ENCODE measurements at regions not wholly inside any gene's neighbourhood (a gene's known extent, or its start where the extent isn't known, plus 50 kb on each side); places are given as distances from the start of the nearest gene placed in this dataset.
A peak's percentile ranks its signal among the peaks of the same experiment; 100 is the strongest.

DNA sequence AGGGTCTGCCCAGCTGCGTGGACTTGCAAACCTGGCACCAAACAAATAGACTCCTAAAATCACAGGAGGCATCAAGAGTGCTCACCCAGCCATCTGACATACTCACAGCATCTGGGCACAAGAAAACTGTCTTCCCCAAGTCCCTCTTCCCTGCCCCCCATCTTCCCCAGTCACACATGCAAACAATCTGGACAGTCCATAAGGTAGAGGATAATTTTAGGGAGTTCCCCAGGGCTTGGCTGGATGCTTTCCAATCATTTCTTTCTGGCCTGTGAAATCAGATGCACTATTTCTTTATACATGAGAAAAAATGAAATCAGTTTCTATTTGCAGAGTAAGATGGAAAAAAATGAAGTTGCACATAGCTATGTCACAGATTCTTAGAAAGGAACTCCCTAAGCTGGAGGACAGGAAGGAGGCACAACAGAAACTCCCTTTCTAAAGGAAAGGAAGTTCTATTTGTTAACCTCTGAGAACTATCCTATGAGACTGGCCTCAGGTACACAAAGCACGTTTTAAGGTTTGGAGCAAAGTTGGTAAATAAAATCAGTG, 342.3 kb downstream of the HNRNPD start:
- no peak for DNase-seq (ENCODE audit: low spot score)

DNA sequence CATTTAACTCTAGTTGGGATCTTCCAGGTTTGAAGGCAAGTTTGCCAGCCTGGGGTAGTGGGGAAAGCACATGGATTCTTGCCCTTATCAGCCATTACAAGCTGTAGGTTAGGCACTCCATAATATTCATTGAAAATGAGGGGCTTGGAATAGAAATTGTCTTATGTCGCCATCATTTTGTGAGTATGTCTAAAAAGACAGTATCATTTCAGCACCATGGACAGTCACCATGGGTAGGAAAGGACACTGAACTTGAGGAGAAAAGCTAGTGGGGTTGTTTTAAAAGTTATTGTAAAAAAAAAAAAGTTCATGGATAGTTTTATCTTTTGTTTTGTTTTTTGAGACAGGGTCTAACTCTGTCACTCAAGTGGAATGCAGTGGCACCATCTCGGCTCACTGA, 356.1 kb downstream of the HNRNPD start:
- peak; percentile 43 for DNase-seq (ENCODE audit: low spot score)

DNA sequence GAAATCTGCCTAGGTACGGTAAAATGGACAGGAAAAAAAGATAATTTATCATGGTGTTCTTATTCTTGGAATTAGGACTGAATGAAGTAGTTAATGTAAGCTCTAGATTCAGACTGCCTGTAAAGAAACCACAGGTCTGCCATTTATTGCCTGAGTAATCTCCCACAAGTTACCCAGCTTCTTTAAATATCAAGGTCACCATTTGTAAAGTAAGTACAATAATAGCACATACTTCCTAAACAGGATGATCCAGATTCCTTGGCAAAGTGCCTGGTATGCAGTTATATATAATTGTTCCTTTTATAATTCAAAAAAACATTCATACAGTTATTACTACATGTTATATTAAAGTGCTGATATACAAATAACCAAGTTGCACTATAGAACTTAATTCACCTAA, 368.6 kb downstream of the HNRNPD start:
- DNase-seq (ENCODE audit: low spot score), result peak; percentile 39

DNA sequence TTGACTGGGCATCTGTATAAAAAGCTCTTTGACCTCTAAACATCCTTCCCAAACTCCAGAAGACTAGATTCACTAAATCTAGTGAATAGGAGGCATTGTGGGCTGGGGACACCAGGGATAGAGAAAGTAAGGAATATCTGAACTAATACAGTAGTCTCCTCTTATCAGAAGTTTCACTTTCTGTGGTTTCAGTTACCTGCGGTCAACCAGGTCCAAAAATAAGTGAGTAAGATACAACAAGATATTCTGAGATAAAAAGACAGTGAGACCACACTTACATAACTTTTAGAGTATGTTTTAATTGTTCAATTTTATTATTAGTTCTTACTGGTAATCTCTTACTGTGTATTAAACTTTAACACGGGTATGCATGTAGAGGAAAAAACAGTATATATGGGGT, 376.5 kb downstream of the HNRNPD start:
- DNase-seq (ENCODE audit: low spot score), result no peak

DNA sequence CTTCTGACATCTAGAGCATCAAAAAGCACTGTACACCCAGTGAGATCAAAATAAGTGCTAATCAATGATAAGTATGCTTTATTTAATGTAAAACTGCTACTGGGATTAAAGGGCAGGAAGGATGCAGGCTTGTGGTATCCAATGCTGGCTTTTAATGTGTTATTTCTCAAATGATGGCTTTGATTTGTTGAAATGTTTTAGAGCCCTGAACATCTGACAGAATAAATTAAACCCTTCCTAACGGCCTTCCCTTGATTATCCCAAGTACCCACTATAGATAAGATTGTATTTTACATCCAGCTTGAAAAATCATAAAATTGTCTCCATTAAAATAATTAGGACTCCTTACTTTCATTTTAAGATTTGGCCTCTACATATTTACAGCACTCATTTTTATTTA, 382.9 kb downstream of the HNRNPD start:
- no peak for DNase-seq (ENCODE audit: low spot score)

DNA sequence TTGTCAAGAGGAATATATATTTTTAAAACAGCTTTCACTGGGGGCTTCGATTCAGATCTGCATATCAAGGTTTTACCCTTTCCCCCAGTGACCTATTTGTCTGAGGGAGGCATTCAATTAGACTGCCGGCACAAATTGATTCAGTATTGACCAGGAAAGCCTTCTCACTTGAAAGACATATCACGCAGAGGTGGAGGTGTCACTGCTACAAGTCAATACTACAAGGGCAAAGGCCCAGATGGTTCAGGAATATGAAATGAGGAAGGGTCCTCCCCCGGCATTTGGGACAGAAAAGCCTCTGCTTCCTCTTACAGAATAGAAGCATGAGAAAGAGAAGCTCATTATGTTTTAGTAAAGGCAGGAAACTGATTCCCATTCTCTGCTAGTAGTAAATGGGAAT, 383.6 kb downstream of the HNRNPD start:
- DNase-seq (ENCODE audit: low spot score), result no peak

DNA sequence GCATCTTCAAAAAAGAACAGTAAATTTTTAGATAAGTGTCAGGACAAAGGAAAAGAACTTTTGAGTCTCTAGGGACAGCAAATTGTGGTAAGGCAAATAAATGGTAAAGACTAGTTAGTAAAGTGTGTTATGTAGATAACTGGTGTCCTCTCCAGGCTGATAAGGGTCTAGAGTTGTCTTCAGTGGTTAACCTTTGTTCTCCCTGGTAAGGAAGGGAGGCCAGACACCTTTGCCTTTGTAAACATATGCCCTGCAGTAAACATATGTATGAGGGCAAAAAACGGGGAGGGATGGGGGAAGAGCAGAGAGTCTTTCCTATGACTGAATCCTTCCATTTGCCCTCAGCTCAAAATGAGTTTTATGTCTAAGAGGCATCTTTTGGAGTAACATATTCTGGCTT, 384.6 kb downstream of the HNRNPD start:
- no peak for DNase-seq (ENCODE audit: low spot score)

DNA sequence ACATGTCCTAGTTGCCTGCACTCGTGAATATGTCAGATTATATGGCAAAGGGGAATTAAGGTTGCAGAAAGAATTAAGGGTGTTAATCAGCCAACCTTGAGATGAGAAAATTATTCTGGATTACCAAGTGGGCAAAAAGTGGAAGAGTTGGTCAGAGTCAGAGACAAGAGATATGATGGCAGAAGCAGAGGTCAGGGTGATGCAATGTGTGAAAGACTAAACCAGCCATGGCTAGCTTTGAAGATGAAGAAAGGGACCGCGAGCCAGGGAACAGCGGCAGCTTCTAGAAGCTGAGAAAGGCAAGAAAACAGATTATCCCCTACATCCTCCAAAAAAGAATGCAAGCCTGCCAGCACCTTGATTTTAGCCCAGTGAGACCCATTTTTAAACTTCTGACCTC, 385.6 kb downstream of the HNRNPD start:
- no peak for DNase-seq (ENCODE audit: low spot score)

DNA sequence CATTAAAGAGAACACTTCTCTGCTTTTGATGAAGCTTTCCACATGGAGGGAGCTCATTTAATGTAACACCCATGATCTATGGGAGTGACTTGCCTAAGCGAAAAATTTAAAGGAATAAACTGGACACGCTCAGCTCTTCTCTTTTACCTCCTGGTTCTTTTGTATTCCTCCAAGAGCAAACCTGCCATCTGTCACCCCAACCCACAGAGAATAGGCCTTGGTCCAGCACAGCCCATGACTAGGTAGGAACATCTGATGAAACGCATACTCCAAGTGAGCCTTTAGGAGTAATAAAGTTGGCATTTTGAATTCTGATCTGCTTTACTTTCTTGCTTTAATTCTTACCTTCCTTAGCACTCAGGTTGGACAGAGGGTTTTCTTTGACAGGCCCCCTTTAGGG, 389.0 kb downstream of the HNRNPD start:
- no peak for DNase-seq (ENCODE audit: low spot score)

DNA sequence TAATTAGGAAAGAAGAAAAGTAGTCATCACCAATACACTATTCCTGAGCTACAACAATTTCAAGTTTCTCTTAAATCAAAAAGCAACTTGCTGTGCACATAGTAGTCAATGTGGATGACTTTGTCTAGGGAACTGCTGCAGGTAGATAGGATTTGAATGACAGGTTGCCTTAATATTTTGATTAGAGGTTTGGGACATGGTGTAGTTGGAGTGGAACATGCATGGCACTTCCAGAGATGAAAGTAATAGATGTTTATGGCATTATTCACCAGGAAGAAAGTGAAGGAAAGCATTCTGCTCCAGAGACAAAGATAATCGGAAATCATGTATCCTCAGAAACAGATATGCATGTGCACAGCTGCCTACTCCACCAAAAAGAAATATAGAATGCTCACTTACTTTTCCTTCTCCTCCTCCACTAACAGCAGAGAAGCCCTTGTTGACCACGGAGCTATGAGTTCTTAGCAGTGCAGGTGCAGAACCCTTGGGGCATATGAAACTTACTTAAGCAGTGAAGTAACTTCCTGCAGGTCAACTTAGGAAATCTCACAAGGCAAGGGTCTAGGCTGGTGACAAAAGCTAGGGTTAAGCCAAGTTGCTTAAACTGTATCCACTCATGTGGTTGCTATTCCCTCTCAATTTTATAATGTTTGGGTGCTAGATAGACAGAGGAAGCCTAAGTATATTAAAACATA, 390.8 kb downstream of the HNRNPD start:
- no peak for DNase-seq (ENCODE audit: low spot score)

DNA sequence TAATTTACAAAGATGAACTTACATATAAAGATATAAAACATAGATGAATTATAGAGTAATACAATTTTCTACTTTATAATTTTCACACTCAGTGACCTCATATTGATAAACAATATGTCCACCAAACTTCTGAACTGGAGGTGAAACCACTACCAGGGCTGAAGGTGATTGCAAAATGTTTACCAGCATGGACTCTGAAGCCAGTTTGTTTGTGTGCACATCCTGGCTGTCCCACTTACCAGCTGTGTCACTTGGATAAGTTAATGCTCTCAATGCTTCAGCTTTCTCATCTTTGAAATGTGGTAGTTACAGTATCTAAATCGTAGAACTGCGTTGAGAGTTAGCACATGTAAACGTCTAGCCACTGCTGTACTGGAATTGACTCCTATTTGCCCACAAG, 392.6 kb downstream of the HNRNPD start:
- no peak for DNase-seq (ENCODE audit: low spot score)

DNA sequence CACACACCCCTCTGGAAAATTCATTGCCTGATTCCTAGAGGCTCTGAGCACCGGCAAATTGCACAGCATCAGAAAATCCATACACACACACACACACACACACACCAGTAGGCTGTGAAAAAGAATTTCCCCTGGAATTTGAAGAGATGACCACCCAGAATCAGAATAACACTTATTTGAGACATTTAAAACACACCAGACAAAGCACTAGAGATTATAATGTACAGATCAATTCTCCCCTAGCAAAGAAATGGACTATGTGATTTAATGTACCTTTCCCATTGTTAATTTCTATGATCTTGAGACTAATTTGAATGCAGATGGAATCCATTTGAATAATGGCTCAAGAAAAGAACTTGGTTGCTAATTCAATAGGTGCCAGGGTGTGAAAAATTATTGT, 399.3 kb downstream of the HNRNPD start:
- no peak for DNase-seq (ENCODE audit: low spot score)

DNA sequence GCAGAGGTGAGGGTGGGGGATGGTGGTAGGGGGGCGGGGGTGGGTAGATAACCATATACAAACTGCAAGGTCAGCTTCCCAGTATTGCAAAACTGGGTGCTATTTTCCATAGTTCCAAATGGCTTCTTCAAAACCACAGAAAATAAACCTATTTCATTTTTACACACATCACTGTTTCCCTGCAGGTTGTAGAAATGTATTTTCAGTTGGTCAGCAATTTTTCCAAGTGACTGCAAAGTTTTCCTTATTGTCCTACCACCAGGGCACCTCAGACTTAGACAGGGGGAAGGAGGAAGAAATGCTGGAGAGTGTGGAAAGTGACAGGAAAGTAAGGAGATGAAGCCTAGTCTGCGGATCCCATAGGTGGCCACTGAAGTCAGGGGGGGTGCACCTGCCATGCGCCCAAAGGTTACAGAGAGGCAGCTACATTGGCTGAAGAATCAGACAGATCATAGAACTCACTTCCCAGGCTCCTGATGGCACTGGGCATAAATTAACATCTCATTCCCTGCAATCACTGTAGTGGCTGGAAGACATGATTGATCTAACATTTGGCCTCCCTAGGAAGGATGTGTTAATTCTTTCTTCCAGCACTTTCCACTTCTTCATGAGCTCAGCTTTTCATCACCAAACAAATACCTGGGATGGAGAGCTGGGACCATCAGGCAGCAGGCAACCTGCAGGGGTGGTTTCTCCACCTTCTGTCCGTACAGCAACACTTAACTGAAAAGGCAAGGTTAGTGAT, 402.0 kb downstream of the HNRNPD start:
- DNase-seq (ENCODE audit: low spot score), result no peak

DNA sequence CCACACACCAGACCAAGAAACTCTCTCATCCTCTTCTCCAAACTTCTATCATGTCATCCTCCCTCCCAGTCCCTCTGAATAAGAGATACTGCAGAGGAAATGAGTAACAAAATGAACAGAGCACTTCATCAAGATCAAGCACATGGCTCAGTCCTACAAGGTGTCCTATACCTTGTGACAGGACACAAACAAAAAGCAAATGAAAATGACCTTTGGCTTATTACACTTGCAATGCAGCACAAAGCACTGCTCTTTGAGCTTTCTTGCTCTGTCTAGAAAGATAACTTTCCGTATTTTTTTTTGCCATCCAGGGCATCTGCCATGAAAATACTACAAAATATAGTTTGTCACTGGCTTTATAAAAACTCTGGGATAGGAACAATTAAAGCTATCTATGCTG, 402.7 kb downstream of the HNRNPD start:
- no peak for DNase-seq (ENCODE audit: low spot score)

DNA sequence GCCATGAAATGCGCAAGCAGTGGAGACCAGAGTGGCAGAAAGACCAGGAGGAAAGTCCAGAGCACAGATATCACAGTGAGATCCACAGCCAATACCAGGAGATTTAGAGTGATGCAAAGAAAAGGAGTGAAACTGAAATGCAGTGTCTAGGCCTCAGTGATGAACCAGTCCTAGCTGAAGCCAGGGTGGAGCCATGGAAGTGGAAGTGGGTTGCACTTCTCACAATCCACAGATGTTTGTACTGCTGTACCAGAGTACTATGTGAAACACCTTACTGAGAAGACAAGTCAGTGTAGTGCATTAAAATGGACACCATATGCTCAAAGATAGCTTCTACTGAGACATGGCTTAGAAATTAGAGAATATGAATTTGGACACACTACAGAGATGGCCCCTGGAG, 403.3 kb downstream of the HNRNPD start:
- no peak for DNase-seq (ENCODE audit: low spot score)

DNA sequence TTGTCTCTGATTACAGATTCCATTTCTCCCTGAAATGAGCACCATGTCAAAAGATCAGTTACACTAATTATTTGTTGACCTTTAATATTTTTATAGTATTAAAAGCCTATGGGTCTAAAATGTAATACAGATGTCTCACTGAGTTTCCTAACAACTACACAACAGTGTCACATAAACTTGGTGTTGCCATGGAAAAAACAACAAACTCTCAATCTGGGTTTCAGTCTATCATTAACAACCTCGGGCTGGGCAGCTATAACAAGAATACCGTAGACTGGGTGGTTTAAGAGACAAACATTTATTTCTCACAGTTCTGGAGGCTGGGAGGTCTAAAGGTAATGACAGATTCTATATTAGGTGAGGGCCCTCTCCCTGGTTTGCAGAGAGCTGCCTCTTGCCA, 407.1 kb downstream of the HNRNPD start:
- peak; percentile 15 for DNase-seq (ENCODE audit: low spot score)

DNA sequence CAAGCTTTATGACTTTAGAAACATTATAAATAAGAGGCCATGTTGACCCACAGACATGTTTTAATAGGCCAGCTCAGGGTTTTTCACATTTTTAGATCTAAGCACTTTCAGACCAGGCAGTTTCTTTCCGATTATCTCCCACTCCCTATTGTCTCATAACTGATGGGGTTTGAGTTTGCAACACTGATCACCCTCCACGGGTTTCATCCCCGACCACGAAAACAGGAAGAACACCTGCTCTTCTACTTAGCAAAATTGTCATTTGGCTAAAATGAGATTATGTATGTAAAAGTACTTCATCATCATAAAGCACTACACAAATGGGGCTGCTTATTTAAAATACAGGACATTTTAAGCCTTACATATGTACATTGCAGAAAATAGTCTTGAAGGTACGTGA, 407.9 kb downstream of the HNRNPD start:
- DNase-seq (ENCODE audit: low spot score), result no peak

DNA sequence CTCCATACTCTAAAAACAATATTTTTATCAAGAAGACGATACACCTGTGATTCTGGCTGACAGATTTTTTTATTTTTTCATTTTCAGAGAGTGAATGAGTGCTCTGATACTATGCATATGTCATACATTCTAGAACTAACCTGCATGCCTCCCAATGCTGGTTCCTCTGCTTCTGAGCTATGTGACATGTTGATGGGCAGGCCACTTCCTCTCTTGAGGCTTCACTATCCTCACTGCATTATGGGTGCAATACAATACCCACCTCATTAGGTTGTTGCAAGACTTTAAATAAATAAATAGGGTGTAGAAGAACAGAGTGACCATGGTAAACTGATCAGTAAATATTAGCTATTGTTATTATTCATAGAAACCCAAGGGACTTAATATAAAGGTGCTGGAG, 408.3 kb downstream of the HNRNPD start:
- no peak for DNase-seq (ENCODE audit: low spot score)

DNA sequence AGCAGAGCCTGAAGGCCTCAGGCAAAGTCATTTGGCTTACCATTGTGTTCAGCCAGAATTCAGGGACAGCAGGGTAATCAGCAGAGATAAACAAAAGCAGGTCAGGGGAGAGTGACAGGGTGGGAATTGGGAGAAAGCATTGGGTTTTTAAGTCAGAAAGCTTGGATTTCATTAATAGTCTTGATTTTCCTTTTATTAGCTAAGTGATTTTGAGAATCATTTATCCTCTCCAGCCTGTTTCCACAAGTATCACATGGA, 410.1 kb downstream of the HNRNPD start:
- no peak for DNase-seq (ENCODE audit: low spot score)

DNA sequence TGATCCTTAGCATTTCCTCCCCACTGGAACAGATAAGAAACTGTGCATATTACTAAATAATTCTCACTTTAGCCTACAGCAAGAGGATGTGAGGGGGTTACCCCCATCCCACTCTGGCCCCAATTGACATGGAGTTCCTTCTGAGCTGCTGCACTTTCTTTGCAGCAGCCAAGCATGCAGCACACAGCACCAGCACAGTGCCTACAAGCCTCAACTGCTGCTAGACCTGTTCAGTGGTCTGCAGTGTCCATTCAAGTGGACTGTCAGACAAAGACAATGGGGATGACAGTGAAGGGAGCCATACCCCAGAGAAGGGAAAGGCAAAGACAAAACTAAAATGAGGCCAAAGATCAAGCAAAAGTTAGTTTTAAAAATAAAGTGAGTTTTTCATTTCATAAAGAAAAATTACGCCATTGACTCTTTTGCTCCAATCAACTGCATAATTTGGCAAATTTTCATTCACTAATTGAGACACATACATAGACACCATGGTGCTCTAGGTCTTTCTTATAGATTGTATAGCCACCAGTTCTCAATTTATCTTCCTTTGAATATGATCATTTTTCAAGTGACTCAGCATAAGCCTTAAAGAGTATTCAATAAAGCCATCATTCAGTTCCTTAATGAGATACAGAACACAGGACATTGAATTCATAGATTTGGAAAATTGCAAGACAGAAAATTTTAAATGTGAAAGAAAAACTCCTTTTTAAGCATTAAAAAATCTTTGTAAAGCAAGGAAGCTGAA, 410.6 kb downstream of the HNRNPD start:
- no peak for DNase-seq (ENCODE audit: low spot score)

DNA sequence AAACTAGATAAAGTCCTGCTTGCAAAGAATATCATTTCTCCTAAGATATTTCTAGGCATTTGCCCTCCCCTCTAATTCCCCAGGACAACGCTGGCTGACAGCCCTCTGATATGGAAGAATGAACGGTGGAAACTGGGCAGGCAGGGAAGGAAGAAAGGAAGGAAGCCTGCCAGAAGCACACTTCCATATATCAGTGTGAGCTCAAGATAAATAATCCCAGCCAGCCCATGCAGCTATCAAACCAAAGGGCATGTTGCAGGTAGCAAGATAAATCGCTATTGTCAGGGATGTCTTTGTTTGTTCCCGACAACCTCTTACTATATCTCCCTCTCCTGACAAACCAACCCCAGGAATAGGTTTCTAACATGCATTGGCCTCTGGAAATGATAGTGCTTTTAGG, 412.8 kb downstream of the HNRNPD start:
- DNase-seq (ENCODE audit: low spot score), result no peak

DNA sequence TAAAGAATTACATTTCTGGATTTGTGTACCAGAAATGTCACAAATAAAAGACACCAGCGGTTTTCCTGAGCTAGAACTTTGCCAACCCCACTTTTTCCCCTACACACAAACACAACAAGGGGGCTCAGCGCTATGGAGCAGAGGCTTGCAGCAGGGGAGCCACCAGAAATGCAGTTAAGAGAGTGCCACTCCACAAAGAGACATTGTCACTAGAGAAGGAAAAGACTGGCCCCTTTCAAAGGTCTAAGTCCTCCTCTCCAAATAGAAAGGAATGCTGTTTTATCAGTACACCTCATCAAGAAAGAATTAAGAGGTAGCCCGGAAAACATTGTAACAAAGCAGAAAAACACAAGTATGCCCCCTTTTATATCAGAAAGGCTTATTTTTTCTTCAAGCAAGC, 419.5 kb downstream of the HNRNPD start:
- DNase-seq (ENCODE audit: low spot score), result peak; percentile 12
